ENCODE measurements at regions not wholly inside any gene's neighbourhood (a gene's known extent, or its start where the extent isn't known, plus 50 kb on each side); places are given as distances from the start of the nearest gene placed in this dataset.

DNA sequence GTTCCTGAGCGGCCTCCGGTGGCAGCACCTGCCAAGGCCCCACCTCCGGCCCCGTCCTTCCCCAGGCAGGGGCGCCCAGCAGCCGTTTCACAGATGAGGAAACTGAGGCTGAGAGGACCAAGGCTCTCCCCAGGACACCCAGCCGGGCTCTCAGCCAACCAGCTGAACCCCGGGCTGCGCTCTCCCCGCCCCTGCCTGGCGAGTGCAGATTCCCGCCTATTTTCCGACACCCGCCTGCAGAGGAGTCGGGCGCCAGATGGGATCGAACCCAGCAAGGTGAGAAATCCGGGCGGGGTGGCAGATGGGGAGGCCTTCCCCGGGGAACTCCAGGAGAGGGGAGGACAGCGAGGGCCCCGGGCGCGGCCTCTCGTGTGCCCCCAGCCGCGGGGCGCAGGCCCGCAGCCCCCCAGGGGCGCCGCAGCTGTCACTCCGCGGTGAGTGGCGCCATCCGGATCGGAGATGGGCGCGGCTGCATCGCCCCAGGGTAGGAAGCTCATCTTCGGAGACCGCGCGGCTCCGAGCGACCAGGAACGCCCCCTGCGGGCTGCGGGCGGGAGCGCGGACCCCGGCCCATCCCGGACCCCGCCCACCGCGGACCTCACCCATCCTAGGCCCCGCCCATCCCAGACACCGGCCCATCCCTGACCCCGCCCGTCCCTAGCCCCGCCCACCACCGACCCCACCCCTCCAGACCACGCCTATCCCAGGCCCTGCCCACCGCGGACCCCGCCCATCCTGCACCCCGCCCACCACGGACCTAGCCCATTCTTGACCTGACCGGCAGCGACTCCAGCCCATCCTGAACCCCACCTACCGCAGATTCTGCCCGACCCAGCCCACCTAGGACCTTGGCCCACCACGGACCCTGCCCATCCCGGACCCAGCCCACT is 90.3 kb downstream of the MICALL2 start:
- Histone ChIP-seq H3K36me3 (ENCODE audit: control insufficient read depth in 2 of 2, insufficient read depth in 1 of 2, low read length in 2 of 2) (no peaks in the 10 kb centered on the region), H3K9me3 (ENCODE audit: control insufficient read depth, insufficient read depth, low read depth, low read length) (no peaks in the 10 kb centered on the region), H3K4me3 (ENCODE audit: low read depth, low read length) (peak overlapping the region; percentile 23), H3K4me1 (ENCODE audit: control insufficient read depth, insufficient read depth, low read length) (peaks cover 5% of the 10 kb centered on the region; the same call in 1 of the 2 replicates), H3K27ac (ENCODE audit: extremely low read depth, low read depth, low read length) (no peak overlapping the region)
- CTCF ChIA-PET = interaction anchor here (0.6 to 1.0 kb wide), 7 partner anchors 31 to 1240 kb away, joined by 3 to 5 read pairs (median 4); no protein-coding TSS in a partner anchor
- POLR2A ChIA-PET = interaction anchor here (0.6 kb wide), 1 partner anchor 301 kb away, joined by 6 read pairs; no protein-coding TSS in a partner anchor
- TF ChIP-seq ZFP69B (tag by site-specific recombination; IDR thresholded peaks at IDR 0.05) (no peak), ZEB2 (tag by site-specific recombination; IDR thresholded peaks at IDR 0.05) (no peak), ZNF549 (tag by site-specific recombination; IDR thresholded peaks at IDR 0.05) (no peak), ZNF664 (tag by site-specific recombination; IDR thresholded peaks at IDR 0.05) (no peak), ZNF501 (tag by site-specific recombination; IDR thresholded peaks at IDR 0.05) (no peak), GLIS2 (tag by site-specific recombination; IDR thresholded peaks at IDR 0.05) (no peak; the same call in 1 of the 2 replicates), SP7 (tag by site-specific recombination; IDR thresholded peaks at IDR 0.05) (peak; percentile 30; the same call in 1 of the 2 replicates), ZNF140 (tag by site-specific recombination; IDR thresholded peaks at IDR 0.05) (no peak), ZNF610 (tag by site-specific recombination; IDR thresholded peaks at IDR 0.05; ENCODE audit: borderline replicate concordance) (no peak), ZNF514 (tag by site-specific recombination; IDR thresholded peaks at IDR 0.05) (no peak), BCL11B (tag by site-specific recombination; IDR thresholded peaks at IDR 0.05; ENCODE audit: low read depth) (no peak), ZNF391 (tag by site-specific recombination; IDR thresholded peaks at IDR 0.05; ENCODE audit: borderline replicate concordance, low read depth) (no peak), ZBTB48 (tag by site-specific recombination; IDR thresholded peaks at IDR 0.05) (no peak), ZNF114 (tag by site-specific recombination; IDR thresholded peaks at IDR 0.05) (no peak), ZSCAN30 (tag by site-specific recombination; IDR thresholded peaks at IDR 0.05) (0 out of 2 replicates have a peak, but pooled peaks have one; percentile 19), ZNF19 (tag by site-specific recombination; IDR thresholded peaks at IDR 0.05; ENCODE audit: low read depth) (no peak), GLI2 (tag by site-specific recombination; IDR thresholded peaks at IDR 0.05; ENCODE audit: borderline replicate concordance, low read depth) (no peak), WT1 (tag by site-specific recombination; IDR thresholded peaks at IDR 0.05) (peak; percentile 12; the same call in 1 of the 2 replicates), MEIS1 (CRISPR knock-in tag; IDR thresholded peaks at IDR 0.05; ENCODE audit: borderline replicate concordance) (no peak), YY1 (tag by site-specific recombination; IDR thresholded peaks at IDR 0.05) (0 out of 2 replicates have a peak, but pooled peaks have one; percentile 26), BCL11A (tag by site-specific recombination; IDR thresholded peaks at IDR 0.05; ENCODE audit: low read depth) (no peak), ZNF433 (tag by site-specific recombination; IDR thresholded peaks at IDR 0.05; ENCODE audit: low read depth) (no peak), KLF7 (tag by site-specific recombination; IDR thresholded peaks at IDR 0.05; ENCODE audit: borderline replicate concordance) (peak; percentile 39; the same call in 1 of the 2 replicates), ZNF423 (tag by site-specific recombination; IDR thresholded peaks at IDR 0.05) (0 out of 2 replicates have a peak, but pooled peaks have one; percentile 17), MYNN (tag by site-specific recombination; IDR thresholded peaks at IDR 0.05; ENCODE audit: borderline replicate concordance) (no peak)
- TF ChIP-seq, protein P1, sequence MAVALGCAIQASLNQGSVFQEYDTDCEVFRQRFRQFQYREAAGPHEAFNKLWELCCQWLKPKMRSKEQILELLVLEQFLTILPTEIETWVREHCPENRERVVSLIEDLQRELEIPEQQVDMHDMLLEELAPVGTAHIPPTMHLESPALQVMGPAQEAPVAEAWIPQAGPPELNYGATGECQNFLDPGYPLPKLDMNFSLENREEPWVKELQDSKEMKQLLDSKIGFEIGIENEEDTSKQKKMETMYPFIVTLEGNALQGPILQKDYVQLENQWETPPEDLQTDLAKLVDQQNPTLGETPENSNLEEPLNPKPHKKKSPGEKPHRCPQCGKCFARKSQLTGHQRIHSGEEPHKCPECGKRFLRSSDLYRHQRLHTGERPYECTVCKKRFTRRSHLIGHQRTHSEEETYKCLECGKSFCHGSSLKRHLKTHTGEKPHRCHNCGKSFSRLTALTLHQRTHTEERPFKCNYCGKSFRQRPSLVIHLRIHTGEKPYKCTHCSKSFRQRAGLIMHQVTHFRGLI (tag by site-specific recombination; IDR thresholded peaks at IDR 0.05) = peak; percentile 29; the same call in 1 of the 2 replicates
- TF ChIP-seq, protein P2, sequence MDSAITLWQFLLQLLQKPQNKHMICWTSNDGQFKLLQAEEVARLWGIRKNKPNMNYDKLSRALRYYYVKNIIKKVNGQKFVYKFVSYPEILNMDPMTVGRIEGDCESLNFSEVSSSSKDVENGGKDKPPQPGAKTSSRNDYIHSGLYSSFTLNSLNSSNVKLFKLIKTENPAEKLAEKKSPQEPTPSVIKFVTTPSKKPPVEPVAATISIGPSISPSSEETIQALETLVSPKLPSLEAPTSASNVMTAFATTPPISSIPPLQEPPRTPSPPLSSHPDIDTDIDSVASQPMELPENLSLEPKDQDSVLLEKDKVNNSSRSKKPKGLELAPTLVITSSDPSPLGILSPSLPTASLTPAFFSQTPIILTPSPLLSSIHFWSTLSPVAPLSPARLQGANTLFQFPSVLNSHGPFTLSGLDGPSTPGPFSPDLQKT (IDR thresholded peaks at IDR 0.05; ENCODE audit: borderline replicate concordance, low read depth, low read length) = no peak
- TF ChIP-seq, protein P3, sequence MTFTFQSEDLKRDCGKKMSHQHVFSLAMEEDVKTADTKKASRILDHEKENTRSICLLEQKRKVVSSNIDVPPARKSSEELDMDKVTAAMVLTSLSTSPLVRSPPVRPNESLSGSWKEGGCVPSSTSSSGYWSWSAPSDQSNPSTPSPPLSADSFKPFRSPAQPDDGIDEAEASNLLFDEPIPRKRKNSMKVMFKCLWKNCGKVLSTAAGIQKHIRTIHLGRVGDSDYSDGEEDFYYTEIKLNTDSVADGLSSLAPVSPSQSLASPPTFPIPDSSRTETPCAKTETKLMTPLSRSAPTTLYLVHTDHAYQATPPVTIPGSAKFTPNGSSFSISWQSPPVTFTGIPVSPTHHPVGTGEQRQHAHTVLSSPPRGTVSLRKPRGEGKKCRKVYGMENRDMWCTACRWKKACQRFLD (tag by site-specific recombination; IDR thresholded peaks at IDR 0.05) = no peak
- TF ChIP-seq, protein P4, sequence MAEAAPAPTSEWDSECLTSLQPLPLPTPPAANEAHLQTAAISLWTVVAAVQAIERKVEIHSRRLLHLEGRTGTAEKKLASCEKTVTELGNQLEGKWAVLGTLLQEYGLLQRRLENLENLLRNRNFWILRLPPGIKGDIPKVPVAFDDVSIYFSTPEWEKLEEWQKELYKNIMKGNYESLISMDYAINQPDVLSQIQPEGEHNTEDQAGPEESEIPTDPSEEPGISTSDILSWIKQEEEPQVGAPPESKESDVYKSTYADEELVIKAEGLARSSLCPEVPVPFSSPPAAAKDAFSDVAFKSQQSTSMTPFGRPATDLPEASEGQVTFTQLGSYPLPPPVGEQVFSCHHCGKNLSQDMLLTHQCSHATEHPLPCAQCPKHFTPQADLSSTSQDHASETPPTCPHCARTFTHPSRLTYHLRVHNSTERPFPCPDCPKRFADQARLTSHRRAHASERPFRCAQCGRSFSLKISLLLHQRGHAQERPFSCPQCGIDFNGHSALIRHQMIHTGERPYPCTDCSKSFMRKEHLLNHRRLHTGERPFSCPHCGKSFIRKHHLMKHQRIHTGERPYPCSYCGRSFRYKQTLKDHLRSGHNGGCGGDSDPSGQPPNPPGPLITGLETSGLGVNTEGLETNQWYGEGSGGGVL (tag by site-specific recombination; IDR thresholded peaks at IDR 0.05) = no peak
- TF ChIP-seq, protein P5, sequence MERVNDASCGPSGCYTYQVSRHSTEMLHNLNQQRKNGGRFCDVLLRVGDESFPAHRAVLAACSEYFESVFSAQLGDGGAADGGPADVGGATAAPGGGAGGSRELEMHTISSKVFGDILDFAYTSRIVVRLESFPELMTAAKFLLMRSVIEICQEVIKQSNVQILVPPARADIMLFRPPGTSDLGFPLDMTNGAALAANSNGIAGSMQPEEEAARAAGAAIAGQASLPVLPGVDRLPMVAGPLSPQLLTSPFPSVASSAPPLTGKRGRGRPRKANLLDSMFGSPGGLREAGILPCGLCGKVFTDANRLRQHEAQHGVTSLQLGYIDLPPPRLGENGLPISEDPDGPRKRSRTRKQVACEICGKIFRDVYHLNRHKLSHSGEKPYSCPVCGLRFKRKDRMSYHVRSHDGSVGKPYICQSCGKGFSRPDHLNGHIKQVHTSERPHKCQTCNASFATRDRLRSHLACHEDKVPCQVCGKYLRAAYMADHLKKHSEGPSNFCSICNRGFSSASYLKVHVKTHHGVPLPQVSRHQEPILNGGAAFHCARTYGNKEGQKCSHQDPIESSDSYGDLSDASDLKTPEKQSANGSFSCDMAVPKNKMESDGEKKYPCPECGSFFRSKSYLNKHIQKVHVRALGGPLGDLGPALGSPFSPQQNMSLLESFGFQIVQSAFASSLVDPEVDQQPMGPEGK (tag by site-specific recombination; IDR thresholded peaks at IDR 0.05) = peak; percentile 58; the same call in 1 of the 2 replicates

Data from HEK293 (cell line).